ENCODE measurements at regions not wholly inside any gene's neighbourhood (a gene's known extent, or its start where the extent isn't known, plus 50 kb on each side); places are given as distances from the start of the nearest gene placed in this dataset.

GRCh38 chr12:115577401-115577800 lies 700.1 kb downstream of the MED13L start:
- TF ChIP-seq POLR2A (IDR thresholded peaks at IDR 0.05) = no peak
- TF ChIP-seq, protein P1, sequence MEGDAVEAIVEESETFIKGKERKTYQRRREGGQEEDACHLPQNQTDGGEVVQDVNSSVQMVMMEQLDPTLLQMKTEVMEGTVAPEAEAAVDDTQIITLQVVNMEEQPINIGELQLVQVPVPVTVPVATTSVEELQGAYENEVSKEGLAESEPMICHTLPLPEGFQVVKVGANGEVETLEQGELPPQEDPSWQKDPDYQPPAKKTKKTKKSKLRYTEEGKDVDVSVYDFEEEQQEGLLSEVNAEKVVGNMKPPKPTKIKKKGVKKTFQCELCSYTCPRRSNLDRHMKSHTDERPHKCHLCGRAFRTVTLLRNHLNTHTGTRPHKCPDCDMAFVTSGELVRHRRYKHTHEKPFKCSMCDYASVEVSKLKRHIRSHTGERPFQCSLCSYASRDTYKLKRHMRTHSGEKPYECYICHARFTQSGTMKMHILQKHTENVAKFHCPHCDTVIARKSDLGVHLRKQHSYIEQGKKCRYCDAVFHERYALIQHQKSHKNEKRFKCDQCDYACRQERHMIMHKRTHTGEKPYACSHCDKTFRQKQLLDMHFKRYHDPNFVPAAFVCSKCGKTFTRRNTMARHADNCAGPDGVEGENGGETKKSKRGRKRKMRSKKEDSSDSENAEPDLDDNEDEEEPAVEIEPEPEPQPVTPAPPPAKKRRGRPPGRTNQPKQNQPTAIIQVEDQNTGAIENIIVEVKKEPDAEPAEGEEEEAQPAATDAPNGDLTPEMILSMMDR (IDR thresholded peaks at IDR 0.05) = no peak

Data from thyroid gland (tissue), 4 donors.